HL-60 (cell line): ENCODE measurements at regions not wholly inside any gene's neighbourhood (a gene's known extent, or its start where the extent isn't known, plus 50 kb on each side); places are given as distances from the start of the nearest gene placed in this dataset.
"Not testable (repeated sequence)": the region's sequence is repeated elsewhere in the genome, so short reads cannot be mapped to it uniquely, and the experiment has no call there.

ENCODE experiments used
- DNase-seq, 2 experiments: peaks; one replicate each; pipeline ENCODE4 v3.0.0-alpha.2; 2010 to 2020; ENCODE audit warnings: low read depth in 1 of 2, low spot score in 1 of 2
- H3K27ac ChIP-seq: fragments of 250-450 bp; sonication (Bioruptor Pico); replicated peaks from 2 replicates; pipeline ENCODE4 v1.5.1; 2020; ENCODE audit warnings: mild to moderate bottlenecking, moderate library complexity
- H3K27me3 ChIP-seq: fragments of 250-450 bp; sonication (Bioruptor Pico); 2 replicates; pipeline ENCODE4 v1.5.1; 2021; ENCODE audit warnings: mild to moderate bottlenecking, moderate library complexity; ENCODE audit not compliant: insufficient read depth, poor library complexity, severe bottlenecking
- H3K4me3 ChIP-seq: replicated peaks from 2 replicates; pipeline ENCODE4 v1.5.1; 2011; ENCODE audit warnings: mild to moderate bottlenecking, control low read depth, low read length; ENCODE audit not compliant: insufficient read depth

DNA sequence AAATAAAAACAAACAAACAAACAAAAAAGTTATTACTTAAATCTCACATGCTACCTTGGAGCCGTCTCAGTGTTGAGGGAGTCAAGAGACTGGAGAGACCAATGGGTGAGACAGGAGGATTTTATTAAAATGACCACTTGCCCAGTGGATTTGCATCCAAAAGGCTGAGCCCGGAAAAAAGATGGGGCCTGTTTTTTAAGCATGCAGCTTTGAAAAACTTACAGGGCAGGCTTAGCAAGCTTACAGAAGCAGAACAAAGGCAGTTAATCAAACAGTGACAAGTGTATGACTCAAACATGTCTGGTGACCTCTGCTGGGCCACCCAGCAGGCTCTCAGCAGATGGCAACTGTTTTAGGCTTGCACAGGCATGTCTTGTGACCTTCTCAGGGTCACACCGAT, 82.5 kb downstream of the POTEH start:
- not testable (repeated sequence) for H3K4me3 ChIP-seq, H3K27me3 ChIP-seq, H3K27ac ChIP-seq, DNase-seq

DNA sequence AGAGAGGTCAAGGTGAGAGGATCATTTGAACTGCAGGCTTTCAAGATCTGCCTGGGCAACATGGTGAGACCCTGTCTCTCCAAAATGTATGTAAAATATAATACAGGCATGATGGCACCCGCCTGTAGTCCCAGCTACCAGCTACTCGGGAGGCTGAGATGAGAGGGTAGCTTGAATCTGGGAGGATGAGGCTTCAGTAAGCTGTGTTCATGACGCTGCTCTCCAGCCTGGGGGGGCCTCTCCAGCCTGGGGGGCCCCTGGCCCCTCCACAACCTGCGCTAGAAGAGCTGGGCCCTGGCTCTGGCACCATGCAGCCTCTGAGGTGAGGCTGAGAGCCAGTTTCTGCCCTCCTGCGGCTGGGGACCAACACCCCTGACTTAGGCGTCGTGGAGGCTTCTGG, 85.3 kb downstream of the POTEH start:
- not testable (repeated sequence) for H3K27me3 ChIP-seq, H3K27ac ChIP-seq, DNase-seq, H3K4me3 ChIP-seq

DNA sequence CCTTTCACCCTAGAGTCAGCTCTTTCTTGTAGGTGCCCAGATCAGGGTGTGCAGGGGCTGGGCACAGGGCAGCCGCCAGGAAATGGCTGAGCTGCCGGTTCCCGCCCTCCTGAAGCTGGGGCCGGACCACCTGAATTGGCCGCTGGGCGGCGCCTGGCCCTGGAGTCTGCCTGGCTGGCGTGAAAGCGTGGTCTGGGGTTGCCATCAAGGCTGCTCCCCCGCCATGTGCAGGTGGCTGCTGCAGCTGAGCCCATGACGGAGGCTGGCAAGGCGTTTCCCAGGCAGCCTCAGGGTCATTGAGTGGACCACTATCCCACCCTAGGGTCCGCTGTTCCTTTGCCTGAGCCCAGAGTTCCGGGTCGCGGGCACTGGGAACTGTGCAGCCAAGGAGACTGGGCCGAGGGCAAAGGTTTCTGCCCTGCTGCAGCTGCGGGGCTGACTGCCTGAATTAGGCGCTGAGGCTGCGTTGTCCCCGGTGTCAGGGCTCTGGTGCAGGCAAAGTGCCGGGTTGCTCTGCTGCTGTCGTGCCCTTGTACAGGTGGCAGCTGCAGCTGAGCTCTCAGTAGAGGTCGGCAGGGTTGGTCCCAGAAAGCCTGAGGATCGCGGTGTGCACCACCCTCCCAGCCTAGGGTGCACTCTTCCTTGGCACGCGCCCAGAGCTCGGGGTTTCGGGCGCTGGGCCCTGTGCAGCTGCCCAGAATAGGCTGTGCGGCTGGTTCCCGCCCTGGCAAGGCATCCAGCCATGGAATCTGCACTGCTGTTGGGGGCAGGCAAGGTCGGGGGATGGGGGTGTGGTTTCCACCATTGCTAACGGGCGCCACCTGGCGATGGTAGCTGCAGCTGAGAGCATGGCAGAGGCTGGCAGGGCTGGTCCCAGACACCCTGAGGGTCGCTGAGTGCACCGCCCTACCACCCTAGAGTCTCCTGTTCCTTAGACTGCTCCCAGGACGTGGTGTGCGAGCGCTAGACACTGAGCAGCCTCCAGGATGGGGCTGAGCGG, 86.1 kb downstream of the POTEH start:
- H3K27ac ChIP-seq, H3K4me3 ChIP-seq, H3K27me3 ChIP-seq, DNase-seq: not testable (repeated sequence)

DNA sequence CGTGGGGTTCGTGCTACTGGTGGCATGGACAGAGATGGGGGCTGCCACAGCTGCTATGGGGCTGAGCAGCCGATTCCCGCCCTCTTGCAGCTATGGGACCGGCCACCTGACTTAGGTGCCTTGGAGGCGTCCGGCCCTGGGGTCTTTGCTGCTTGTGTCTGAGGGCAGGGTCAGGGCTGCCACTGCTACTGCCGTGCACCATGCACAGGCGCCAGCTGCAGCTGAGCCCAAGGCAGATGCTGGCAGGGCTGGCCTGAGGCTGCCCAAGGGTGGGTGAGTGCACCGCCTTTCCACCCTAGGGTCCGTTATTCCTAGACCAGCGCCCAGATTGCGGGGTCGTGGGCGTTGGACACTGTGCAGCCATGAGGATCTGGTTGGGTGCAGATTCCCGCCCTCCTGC, 86.9 kb downstream of the POTEH start:
- not testable (repeated sequence) for H3K27me3 ChIP-seq, H3K27ac ChIP-seq, DNase-seq, H3K4me3 ChIP-seq

DNA sequence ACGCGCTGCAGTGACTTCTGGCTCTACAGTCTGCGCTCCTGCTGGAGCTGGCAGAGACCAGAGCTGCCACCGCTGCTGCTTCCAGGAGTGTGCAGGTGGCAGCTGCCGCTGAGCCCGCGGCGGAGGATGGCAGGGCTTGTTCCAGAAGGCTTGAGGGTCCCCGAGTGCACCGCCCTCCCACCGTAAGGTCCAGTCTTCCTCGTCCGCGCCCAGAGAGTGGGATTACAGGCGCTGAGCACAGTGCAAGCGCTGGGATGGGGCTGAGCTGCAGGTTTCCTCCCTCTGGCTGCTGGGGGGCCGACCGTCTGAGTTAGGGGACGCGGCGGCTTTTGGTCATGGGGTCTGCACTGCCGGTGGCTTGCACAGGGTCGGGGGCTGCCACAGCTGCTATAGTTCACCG, 87.3 kb downstream of the POTEH start:
- H3K27ac ChIP-seq, H3K4me3 ChIP-seq, DNase-seq, H3K27me3 ChIP-seq: not testable (repeated sequence)

DNA sequence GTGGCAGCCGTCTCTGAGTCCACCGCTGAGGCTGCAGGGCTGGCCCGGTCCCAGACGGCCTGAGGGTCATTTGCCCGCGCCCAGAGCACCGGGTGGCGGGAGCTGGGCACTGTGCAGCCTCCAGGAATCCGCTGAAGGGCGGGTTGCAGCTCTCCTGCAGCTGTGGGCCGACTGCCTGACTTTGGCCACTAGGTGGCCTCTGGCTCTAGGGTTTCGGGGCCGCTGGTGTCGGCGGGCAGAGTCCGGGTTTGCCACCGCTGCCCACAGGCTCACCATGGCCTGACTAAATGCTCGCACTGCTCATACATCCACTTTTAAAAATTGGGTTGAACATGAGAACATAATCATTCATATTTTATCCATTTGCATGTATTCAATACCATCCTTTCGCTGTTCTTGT, 87.7 kb downstream of the POTEH start:
- H3K27ac ChIP-seq, H3K27me3 ChIP-seq, H3K4me3 ChIP-seq, DNase-seq: not testable (repeated sequence)

DNA sequence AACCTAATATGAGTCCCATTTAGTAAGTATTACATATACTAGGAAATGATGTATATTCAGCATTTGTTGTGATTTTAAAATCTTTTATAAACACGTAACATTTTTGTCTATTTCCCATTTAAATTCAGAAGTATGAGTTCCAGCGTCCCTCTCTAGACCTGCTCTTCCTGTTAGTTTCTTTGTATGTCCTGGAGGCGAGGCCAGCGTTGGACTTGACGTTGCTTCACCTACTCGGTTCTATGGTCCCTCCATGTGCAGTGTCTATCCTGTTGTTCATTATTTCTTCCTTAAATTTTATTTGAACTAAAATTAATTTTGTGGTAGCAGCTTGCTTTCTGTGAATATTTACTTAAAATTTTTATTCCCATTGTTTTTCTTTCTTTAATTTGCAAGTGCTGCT, 88.5 kb downstream of the POTEH start:
- not testable (repeated sequence) for DNase-seq, H3K27ac ChIP-seq, H3K27me3 ChIP-seq, H3K4me3 ChIP-seq

DNA sequence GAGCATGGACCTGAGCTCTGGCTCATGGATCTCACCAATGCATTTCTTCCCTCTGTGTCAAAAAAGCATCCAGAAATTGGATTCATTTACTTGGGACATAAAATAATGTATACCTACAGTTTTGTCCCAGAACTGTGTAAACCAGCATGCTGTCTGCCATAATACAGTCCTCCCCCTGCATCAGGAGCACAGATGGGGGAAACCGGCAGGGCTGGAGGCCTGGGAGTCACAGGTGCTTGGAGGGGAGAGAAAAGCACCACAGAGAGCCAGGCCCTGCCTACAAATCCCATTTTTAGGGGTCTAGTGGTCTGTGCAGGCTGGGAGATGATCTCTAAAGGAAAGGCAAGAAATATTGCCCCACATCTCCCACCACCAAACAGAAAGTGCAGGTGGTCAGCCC, 91.8 kb downstream of the POTEH start:
- DNase-seq, H3K27me3 ChIP-seq, H3K4me3 ChIP-seq, H3K27ac ChIP-seq: not testable (repeated sequence)

DNA sequence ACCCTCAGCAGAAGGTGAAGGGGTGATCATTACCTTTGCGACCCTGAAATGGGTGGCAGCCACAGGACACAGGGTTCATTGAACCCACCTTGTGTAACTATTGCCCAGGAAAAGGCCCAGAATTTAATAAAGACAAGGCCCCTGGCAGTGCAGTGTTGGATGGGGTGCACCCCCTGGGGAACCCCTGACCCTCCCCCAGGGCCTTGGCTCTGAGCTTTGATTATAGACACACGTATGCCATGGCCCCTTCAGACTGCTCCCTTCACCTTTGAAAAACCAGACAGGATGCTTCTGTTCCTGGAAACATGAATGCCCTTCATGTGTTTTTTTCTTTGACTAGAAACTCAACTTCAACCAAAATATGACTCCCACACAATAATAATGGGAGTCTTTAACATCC, 93.1 kb downstream of the POTEH start:
- not testable (repeated sequence) for DNase-seq, H3K27me3 ChIP-seq, H3K4me3 ChIP-seq

DNA sequence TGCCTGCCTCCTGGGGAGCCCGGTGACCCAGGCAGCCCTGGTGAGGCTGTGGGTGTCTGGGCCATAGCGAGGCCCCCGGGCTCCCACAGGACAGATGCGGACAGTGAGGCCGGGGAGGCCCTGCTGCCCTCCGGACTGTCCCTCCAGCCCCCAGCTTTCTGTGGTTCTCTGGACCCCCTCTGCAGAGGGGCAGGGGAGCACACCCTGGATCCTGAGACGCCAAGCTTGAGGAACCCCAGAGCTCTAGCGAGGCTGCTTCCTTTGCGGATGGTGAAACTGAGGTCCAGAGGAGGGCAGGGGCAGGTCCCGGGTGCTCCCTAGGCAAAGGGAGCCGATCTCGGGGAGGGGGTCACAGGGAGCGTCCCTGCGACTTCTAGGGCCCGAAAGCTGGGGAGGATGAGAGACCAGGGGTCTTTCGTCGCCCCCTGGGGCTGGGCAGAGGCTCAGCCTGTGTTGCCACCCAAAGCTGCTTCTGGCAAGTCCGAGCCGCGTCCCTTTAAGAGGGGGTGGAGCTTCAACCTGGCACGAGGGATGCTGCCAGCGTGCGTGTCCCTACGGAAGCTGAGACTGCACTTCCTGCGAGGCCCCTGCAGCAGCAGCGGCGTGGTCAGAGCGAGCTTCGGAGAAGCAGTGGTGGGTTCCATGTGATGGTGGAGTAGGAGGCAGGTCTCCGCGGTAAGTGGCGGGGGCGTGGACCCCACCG, 94.7 kb downstream of the POTEH start:
- not testable (repeated sequence) for H3K4me3 ChIP-seq, DNase-seq, H3K27ac ChIP-seq, H3K27me3 ChIP-seq

More for the DNA sequence above, 93.1 kb downstream of the POTEH start:
- H3K27ac ChIP-seq = not testable (repeated sequence)

DNA sequence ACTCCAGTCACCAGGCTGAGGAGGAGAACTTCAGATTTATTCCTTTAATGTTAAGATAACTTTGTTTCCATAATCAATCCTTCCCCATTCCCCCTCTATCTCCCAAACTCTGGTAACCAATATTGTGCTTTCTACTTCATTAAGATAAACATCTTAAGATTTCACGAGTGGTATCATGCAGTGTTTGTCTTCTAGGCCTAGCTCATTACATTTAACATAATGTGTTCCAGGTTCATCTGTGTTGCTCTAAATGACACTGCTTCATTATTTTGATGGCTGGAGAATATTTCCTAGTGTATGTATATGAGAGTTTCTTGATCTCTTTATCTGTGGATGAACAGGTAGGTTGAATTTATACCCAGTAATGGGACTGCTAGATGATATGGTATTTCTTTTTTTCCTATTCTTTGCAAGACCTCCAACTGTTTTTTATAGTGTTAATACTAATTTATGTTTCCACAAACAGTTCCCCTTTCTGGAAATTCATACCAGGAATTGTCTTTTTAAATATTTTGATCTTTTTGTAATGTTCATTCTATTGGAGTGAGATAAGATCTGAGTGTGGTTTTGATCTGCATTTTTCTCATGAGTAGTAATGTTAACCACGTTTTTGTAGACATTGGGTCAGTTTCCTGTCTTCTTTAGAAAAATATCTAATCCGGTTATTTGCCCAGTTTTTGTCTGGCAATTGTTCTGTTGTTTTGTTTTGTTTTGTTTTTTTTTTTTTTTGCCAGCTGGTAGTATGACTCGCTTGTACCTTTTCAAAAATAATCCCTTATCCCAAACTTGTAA, 97.3 kb downstream of the POTEH start:
- not testable (repeated sequence) for DNase-seq, H3K27me3 ChIP-seq, H3K27ac ChIP-seq, H3K4me3 ChIP-seq

DNA sequence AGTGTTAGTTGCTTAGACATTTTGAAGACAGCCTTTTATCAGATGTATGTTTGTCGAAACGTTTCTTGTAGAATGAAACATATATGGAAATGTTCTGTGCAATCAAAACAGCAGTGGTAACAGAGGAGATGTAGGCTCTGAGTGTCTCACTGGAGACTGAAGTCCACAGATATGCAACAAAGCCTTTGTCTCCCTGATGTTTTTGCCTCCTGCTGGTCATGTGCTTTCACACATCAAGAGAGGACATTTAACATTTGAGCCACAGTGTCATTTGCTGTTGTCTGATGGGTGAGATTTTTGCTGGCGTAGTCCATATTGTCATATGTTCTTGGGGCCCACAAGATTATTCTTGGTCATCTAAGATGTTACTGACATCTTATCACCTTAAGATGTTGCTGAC, 101.7 kb downstream of the POTEH start:
- H3K27me3 ChIP-seq, DNase-seq, H3K27ac ChIP-seq, H3K4me3 ChIP-seq: not testable (repeated sequence)

DNA sequence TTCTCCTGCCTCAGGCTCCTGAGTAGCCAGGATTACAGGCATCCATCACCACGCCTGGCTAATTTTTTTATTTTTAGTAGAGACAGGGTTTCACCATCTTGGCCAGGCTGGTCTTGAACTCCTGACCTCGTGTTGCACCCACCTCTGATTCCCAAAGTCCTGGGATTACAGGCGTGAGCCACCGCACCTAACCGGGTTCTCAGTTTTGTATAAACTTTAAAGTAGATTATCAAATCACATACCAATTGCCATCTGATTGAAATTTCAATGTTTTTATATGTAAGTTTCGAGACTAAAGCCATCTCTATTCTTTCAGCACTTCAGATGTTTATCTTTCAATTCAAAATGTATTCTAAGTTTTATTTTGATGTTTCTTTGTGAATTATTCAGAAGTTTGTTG, 110.1 kb downstream of the POTEH start:
- not testable (repeated sequence) for H3K27me3 ChIP-seq, DNase-seq, H3K27ac ChIP-seq, H3K4me3 ChIP-seq

DNA sequence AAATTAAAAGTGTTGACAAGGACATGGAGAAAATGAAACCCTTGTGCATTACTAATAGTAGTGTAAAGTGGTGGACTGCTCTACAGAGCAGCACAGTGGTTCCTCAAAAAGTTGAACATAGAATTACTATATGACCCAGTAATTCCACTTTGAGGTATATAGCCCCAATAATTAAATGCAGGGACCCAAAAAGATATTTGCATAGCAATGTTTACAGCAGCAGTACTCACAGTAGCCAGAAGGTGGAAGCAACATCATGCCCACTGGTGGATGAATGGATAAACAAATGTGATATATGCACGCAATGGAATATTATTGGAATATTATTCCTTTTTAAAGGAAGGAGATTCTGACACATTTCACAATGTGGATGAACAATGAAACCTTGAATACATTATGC, 121.3 kb downstream of the POTEH start:
- H3K27me3 ChIP-seq, H3K27ac ChIP-seq, H3K4me3 ChIP-seq: not testable (repeated sequence)
- peak in 1 of 2 experiments; percentile 40 for DNase-seq
